ENCODE measurements at regions not wholly inside any gene's neighbourhood (a gene's known extent, or its start where the extent isn't known, plus 50 kb on each side); places are given as distances from the start of the nearest gene placed in this dataset.
A peak's percentile ranks its signal among the peaks of the same experiment; 100 is the strongest.

GRCh38 chr16:82470620-82471152, 156.1 kb upstream of the CDH13 start (continued):
- TF ChIP-seq IKZF4 (CRISPR knock-in tag; IDR thresholded peaks at IDR 0.05; ENCODE audit: borderline replicate concordance, low read depth, not compliant biosample characterization) (no peak), ZNF33A (CRISPR knock-in tag; IDR thresholded peaks at IDR 0.05; ENCODE audit: borderline replicate concordance) (no peak), GABPB1 (CRISPR knock-in tag; IDR thresholded peaks at IDR 0.05) (no peak), XBP1 (CRISPR knock-in tag; IDR thresholded peaks at IDR 0.05) (no peak), NFE2 (CRISPR knock-in tag; IDR thresholded peaks at IDR 0.05) (no peak), ZNF292 (CRISPR knock-in tag; IDR thresholded peaks at IDR 0.05; ENCODE audit: borderline replicate concordance, low read depth) (no peak), ZNF12 (CRISPR knock-in tag; IDR thresholded peaks at IDR 0.05) (no peak), ZNF138 (CRISPR knock-in tag; IDR thresholded peaks at IDR 0.05; ENCODE audit: low read depth) (no peak), ZNF280D (CRISPR knock-in tag; IDR thresholded peaks at IDR 0.05) (no peak), FOXA1 (IDR thresholded peaks at IDR 0.05) (no peak), FOXA1 (CRISPR knock-in tag; IDR thresholded peaks at IDR 0.05) (no peak), PAWR (CRISPR knock-in tag; IDR thresholded peaks at IDR 0.05; ENCODE audit: borderline replicate concordance) (no peak), RARA (CRISPR knock-in tag; IDR thresholded peaks at IDR 0.05) (peak; percentile 27; the same call in 1 of the 2 replicates), BORCS8-MEF2B (CRISPR knock-in tag; IDR thresholded peaks at IDR 0.05) (0 out of 2 replicates have a peak, but pooled peaks have one; percentile 19), NR2C2 (CRISPR knock-in tag; IDR thresholded peaks at IDR 0.05; ENCODE audit: borderline replicate concordance) (peak; percentile 59; the same call in 1 of the 2 replicates), CBX5 (CRISPR knock-in tag; IDR thresholded peaks at IDR 0.05; ENCODE audit: borderline replicate concordance) (0 out of 2 replicates have a peak, but pooled peaks have one; percentile 53), PLSCR1 (CRISPR knock-in tag; IDR thresholded peaks at IDR 0.05; ENCODE audit: borderline replicate concordance) (no peak), PCBP1 (IDR thresholded peaks at IDR 0.05; ENCODE audit: borderline replicate concordance, low read depth, low read length) (no peak), ZNF432 (CRISPR knock-in tag; IDR thresholded peaks at IDR 0.05; ENCODE audit: borderline replicate concordance) (no peak), ZNF605 (CRISPR knock-in tag; IDR thresholded peaks at IDR 0.05) (peak; percentile 63; the same call in 1 of the 2 replicates), SP140L (CRISPR knock-in tag; IDR thresholded peaks at IDR 0.05; ENCODE audit: borderline replicate concordance) (no peak), ZBTB49 (CRISPR knock-in tag; IDR thresholded peaks at IDR 0.05; ENCODE audit: borderline replicate concordance) (no peak), ZNF225 (CRISPR knock-in tag; IDR thresholded peaks at IDR 0.05) (no peak), RBFOX2 (IDR thresholded peaks at IDR 0.05; ENCODE audit: low read depth, low read length) (no peak), ATAD3A (CRISPR knock-in tag; IDR thresholded peaks at IDR 0.05) (no peak), SOX6 (IDR thresholded peaks at IDR 0.05) (no peak), SOX6 (CRISPR knock-in tag; IDR thresholded peaks at IDR 0.05) (peak; percentile 60)
